ENCODE measurements at regions not wholly inside any gene's neighbourhood (a gene's known extent, or its start where the extent isn't known, plus 50 kb on each side); places are given as distances from the start of the nearest gene placed in this dataset.

DNA sequence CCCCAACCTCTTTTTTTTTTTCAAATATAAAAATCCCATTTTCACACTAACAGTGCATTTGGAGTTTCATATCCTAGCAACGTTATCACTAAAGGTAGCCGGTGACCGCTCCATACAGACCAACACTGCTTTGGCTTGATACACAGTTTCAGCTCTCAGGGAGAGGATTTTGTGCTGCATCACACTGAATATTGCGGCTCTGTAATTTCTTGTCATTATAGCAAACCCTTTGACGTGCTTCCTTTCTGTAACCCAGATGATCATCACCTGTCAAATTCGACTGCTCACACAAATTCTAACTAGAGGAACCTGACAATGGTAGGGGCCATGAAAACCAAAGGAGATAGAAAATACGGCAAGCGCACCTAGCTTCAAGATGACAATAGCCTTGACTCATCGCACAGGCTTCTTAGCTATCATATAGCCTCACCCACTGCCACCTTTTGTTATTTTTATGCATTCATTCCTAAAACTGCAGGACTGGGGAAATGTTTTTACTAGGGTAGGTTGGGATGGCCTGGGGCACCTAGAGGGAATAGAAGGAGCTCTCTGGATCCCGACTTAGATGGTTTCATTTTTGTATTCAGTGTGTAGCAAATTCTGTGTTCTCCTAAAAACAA is 582.9 kb upstream of the PIK3C3 start:
- TF ChIP-seq EP300 (IDR thresholded peaks at IDR 0.05) (no peak), POLR2A (IDR thresholded peaks at IDR 0.05) (no peak), POLR2AphosphoS5 (IDR thresholded peaks at IDR 0.05) (no peak)
- TF ChIP-seq, protein P1, sequence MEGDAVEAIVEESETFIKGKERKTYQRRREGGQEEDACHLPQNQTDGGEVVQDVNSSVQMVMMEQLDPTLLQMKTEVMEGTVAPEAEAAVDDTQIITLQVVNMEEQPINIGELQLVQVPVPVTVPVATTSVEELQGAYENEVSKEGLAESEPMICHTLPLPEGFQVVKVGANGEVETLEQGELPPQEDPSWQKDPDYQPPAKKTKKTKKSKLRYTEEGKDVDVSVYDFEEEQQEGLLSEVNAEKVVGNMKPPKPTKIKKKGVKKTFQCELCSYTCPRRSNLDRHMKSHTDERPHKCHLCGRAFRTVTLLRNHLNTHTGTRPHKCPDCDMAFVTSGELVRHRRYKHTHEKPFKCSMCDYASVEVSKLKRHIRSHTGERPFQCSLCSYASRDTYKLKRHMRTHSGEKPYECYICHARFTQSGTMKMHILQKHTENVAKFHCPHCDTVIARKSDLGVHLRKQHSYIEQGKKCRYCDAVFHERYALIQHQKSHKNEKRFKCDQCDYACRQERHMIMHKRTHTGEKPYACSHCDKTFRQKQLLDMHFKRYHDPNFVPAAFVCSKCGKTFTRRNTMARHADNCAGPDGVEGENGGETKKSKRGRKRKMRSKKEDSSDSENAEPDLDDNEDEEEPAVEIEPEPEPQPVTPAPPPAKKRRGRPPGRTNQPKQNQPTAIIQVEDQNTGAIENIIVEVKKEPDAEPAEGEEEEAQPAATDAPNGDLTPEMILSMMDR (IDR thresholded peaks at IDR 0.05): no peak
- no peaks in the 10 kb centered on the region for H3K4me1 ChIP-seq
- no peaks in the 10 kb centered on the region for H3K9me3 ChIP-seq
- no peak for DNase-seq
- H3K4me3 ChIP-seq: no peak overlapping the region
- no peaks in the 10 kb centered on the region for H3K27me3 ChIP-seq
- no peaks in the 10 kb centered on the region for H3K36me3 ChIP-seq
- H3K27ac ChIP-seq: no peak overlapping the region
- WGBS, 2 donors: 87 to 92% methylated on average over 10 of the region's 10 CpGs
- intact Hi-C loops (cut with DNase I): no loop called here

DNA sequence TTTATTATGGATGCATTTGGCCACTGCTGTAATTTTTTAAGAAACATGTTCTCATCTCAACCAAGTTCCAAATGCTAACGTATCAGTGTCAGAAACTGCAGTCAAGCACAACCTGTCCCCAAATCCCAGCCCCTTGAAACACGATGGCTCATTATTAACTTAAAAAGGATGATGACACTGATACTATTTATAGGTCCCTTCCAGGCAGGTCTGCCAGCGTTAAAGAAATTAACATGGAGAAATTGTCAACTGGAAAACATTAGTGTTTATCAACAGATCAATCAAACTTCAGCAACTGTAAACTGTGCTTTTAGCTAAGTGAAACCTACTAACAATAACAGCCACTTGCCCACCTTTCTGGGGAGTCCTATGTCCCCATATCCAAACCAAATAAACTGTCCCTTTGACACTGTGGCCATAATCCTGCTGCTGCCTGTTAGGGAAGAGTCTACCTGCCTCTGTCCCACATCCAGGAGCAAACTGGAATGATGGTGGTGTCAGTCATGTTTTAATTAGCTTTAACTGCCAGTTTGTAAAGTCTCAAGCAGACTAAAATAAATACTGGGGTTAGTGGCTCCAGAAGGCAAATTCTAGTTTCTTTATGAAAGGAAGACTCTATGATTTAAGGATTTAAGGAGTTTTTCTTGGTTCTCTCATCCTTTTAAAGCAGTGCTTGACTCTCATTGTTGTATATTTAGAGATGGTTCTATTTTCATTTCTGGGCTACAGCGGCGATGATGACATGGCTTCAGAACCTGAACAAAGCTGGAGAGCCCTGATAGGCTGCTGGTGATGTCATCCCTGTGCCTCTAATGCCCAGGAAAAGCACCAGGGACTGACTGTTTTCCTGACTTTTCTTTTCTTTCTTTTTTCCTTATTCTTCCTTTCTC is 583.6 kb upstream of the PIK3C3 start:
- no peaks in the 10 kb centered on the region for H3K4me1 ChIP-seq
- intact Hi-C loops (cut with DNase I): no loop called here
- no peak overlapping the region for H3K4me3 ChIP-seq
- no peak overlapping the region for H3K27ac ChIP-seq
- no peak for DNase-seq
- 74 to 75% methylated on average over 5 of the region's 5 CpGs for WGBS, 2 donors
- H3K27me3 ChIP-seq: no peaks in the 10 kb centered on the region
- H3K9me3 ChIP-seq: no peaks in the 10 kb centered on the region
- TF ChIP-seq POLR2A (IDR thresholded peaks at IDR 0.05) (no peak), POLR2AphosphoS5 (IDR thresholded peaks at IDR 0.05) (no peak)
- TF ChIP-seq, protein P1 (IDR thresholded peaks at IDR 0.05): no peak
- no peaks in the 10 kb centered on the region for H3K36me3 ChIP-seq

DNA sequence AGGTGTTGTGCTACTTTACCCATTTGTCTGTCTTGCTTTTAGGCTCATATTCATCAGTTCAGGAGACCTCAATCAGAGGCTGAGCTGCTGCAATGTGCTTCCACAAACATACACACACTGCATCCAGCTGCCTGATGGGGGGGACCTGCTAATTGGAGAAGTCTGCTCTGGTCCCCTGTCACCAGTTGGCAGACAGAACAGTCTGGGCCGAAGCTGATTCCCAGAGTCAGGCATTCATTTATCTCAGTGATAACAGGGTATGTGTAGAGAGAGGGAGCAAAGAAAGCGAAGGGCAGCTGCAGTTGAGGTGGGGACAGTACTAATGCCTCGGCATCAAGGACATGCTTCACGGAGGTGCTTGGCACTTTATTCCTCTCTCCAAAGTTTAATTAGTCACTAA is 584.3 kb upstream of the PIK3C3 start:
- Histone ChIP-seq H3K4me3 (no peak overlapping the region), H3K27ac (no peak overlapping the region), H3K27me3 (no peaks in the 10 kb centered on the region), H3K4me1 (no peaks in the 10 kb centered on the region), H3K36me3 (no peaks in the 10 kb centered on the region), H3K9me3 (no peaks in the 10 kb centered on the region)
- WGBS, 2 donors: 67 to 81% methylated on average over 4 of the region's 4 CpGs
- intact Hi-C loops (cut with DNase I): no loop called here
- TF ChIP-seq POLR2AphosphoS5 (IDR thresholded peaks at IDR 0.05) (no peak), POLR2A (IDR thresholded peaks at IDR 0.05) (no peak), EP300 (IDR thresholded peaks at IDR 0.05) (no peak)
- TF ChIP-seq, protein P1 (IDR thresholded peaks at IDR 0.05): no peak
- no peak for DNase-seq

DNA sequence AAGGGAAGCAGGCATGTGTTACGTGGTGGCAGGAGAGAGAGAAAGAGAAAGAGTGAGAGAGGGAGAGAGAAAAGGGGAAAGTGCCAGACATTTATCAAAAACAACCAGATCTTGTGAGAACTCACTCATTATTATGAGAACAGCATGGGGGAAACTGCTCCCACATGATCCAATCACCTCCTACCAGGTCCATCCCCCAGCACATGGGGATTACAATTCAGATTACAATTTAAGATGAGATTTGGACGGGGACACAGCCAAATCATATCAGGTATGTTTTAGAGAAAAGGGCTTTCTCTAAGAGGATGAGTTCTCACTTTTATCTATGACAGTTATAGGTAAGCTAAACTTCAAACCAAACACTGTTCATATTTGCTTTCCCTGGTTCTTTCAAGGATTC is 597.3 kb upstream of the PIK3C3 start:
- Histone ChIP-seq H3K36me3 (no peaks in the 10 kb centered on the region), H3K4me1 (no peaks in the 10 kb centered on the region), H3K27me3 (no peaks in the 10 kb centered on the region), H3K9me3 (no peaks in the 10 kb centered on the region), H3K27ac (no peak overlapping the region), H3K4me3 (no peak overlapping the region)
- intact Hi-C loops (cut with DNase I): no loop called here
- no peak for TF ChIP-seq POLR2A (IDR thresholded peaks at IDR 0.05)
- TF ChIP-seq EP300 (IDR thresholded peaks at IDR 0.05): no peak
- TF ChIP-seq, protein P1 (IDR thresholded peaks at IDR 0.05): no peak
- TF ChIP-seq POLR2AphosphoS5 (IDR thresholded peaks at IDR 0.05): no peak
- WGBS, 2 donors: 79 to 86% methylated on average over 2 of the region's 2 CpGs
- DNase-seq: no peak

Data from sigmoid colon (tissue), 6 donors.